OCI-LY7 (cell line): ENCODE measurements at regions not wholly inside any gene's neighbourhood (a gene's known extent, or its start where the extent isn't known, plus 50 kb on each side); places are given as distances from the start of the nearest gene placed in this dataset.

Source experiments
- BruUV-seq: library from RNA; stranded (reverse); fragments of 400-500 nt; replicated peaks from 2 replicates; lab custom pipeline; 2021; lab: Mats Ljungman, UMichigan
- CTCF ChIA-PET: fragments of 300-600 bp; sonication (Branson Sonifier 250); formaldehyde crosslinking; loops from one replicate; lab custom pipeline; 2022; ENCODE audit warnings: antibody characterized with exemption; ENCODE audit not compliant: unreplicated experiment; lab: Charles Lee
- POLR2A ChIA-PET: fragments of 300-600 bp; sonication (Branson Sonifier 250); formaldehyde crosslinking; loops from one replicate; lab custom pipeline; 2022; ENCODE audit warnings: antibody characterized with exemption; lab: Charles Lee
- DNase-seq: peaks from one replicate; pipeline ENCODE4 v3.0.0-alpha.2; 2015; ENCODE audit warnings: low spot score
- H2AFZ ChIP-seq: fragments of 200-600 bp; sonication (generic), shearing (Covaris generic); 2 replicates; pipeline ENCODE4 v1.6.1; 2014; ENCODE audit warnings: mild to moderate bottlenecking, antibody characterized with exemption, low read length, moderate library complexity
- H3K27ac ChIP-seq: fragments of 200-600 bp; sonication (generic); 2 replicates; pipeline ENCODE4 v1.5.1; 2014; ENCODE audit warnings: mixed run types, low read depth, mild to moderate bottlenecking, moderate library complexity, low read length, inconsistent platforms; ENCODE audit not compliant: poor library complexity, severe bottlenecking
- H3K36me3 ChIP-seq: fragments of 200-600 bp; sonication (generic); 2 replicates; pipeline ENCODE4 v1.6.1; 2014; ENCODE audit warnings: mild to moderate bottlenecking, antibody characterized with exemption, low read length, moderate library complexity, mixed read lengths; ENCODE audit not compliant: insufficient read depth
- H3K4me1 ChIP-seq: fragments of 200-600 bp; sonication (generic); 2 replicates; pipeline ENCODE4 v1.5.1; 2014; ENCODE audit warnings: mild to moderate bottlenecking, low read length; ENCODE audit not compliant: insufficient read depth, poor library complexity, severe bottlenecking
- H3K4me2 ChIP-seq: fragments of 200-600 bp; sonication (generic); 2 replicates; pipeline ENCODE4 v1.6.1; 2014; ENCODE audit warnings: mild to moderate bottlenecking, low read length
- H3K4me3 ChIP-seq: fragments of 200-600 bp; sonication (generic); 2 replicates; pipeline ENCODE4 v1.5.1; 2014; ENCODE audit warnings: mild to moderate bottlenecking, low read depth, low read length; ENCODE audit not compliant: poor library complexity, severe bottlenecking
- H3K79me2 ChIP-seq: fragments of 200-600 bp; sonication (generic); 2 replicates; pipeline ENCODE4 v1.6.1; 2016; ENCODE audit warnings: low read depth, mild to moderate bottlenecking, low read length, moderate library complexity, mixed read lengths; ENCODE audit not compliant: insufficient read depth
- H3K9me2 ChIP-seq: fragments of 200-600 bp; sonication (generic); 2 replicates; pipeline ENCODE4 v1.6.1; 2016; ENCODE audit warnings: mild to moderate bottlenecking, low read length, mixed read lengths; ENCODE audit not compliant: insufficient read depth
- H3K9me3 ChIP-seq: fragments of 200-600 bp; sonication (generic); 2 replicates; pipeline ENCODE4 v1.6.1; 2014; ENCODE audit warnings: mild to moderate bottlenecking, mixed run types, low read length, mixed read lengths
- H4K20me1 ChIP-seq: fragments of 200-600 bp; sonication (generic); 2 replicates; pipeline ENCODE4 v1.6.1; 2014; ENCODE audit warnings: mild to moderate bottlenecking, antibody characterized with exemption, low read length, moderate library complexity, mixed read lengths; ENCODE audit not compliant: insufficient read depth
- CTCF ChIP-seq: fragments of 200-600 bp; sonication (generic); conservative IDR thresholded peaks from 2 replicates; pipeline ENCODE4 v1.5.1; 2014; ENCODE audit warnings: mild to moderate bottlenecking, antibody characterized with exemption, low read length, moderate library complexity, mixed read lengths
- EZH2phosphoT487 ChIP-seq: fragments of 200-600 bp; sonication (generic); IDR thresholded peaks from 2 replicates; pipeline ENCODE4 v1.6.1; 2018; ENCODE audit warnings: low read depth, borderline replicate concordance, mild to moderate bottlenecking, mixed run types, antibody characterized with exemption, low read length, moderate library complexity, mixed read lengths
- intact Hi-C: fragments of 100-400 bp; cut with micrococcal nuclease; formaldehyde crosslinking; loops from one replicate; pipeline ENCODE4 v1.10.0; 2022; ENCODE audit not compliant: unreplicated experiment

- no peaks in the 10 kb centered on the region for H4K20me1 ChIP-seq
- H3K36me3 ChIP-seq = no peaks in the 10 kb centered on the region
- H2AFZ ChIP-seq = no peak overlapping the region
- H3K4me1 ChIP-seq = no peaks in the 10 kb centered on the region
- H3K9me2 ChIP-seq = no peaks in the 10 kb centered on the region
- no peak for TF ChIP-seq EZH2phosphoT487
- TF ChIP-seq CTCF = no peak
- CTCF ChIA-PET = no interaction called here
- H3K4me3 ChIP-seq = no peak overlapping the region
- no peaks in the 10 kb centered on the region for H3K9me3 ChIP-seq
- no peak overlapping the region for H3K27ac ChIP-seq
- H3K4me2 ChIP-seq = no peak overlapping the region
- intact Hi-C loops = no loop called here
- no TSS peak for BruUV-seq
- POLR2A ChIA-PET = no interaction called here
- no peak for DNase-seq
- H3K79me2 ChIP-seq = no peaks in the 10 kb centered on the region
Measured at GRCh38 chr2:129276978-129277584, 702.4 kb upstream of the RAB6C start.

GRCh38 chr2:129277585-129277981 is 701.9 kb upstream of the RAB6C start:
- POLR2A ChIA-PET = no interaction called here
- TF ChIP-seq CTCF (no peak), EZH2phosphoT487 (no peak)
- H3K79me2 ChIP-seq = no peaks in the 10 kb centered on the region

GRCh38 chr2:129281791-129282530 is 697.5 kb upstream of the RAB6C start:
- POLR2A ChIA-PET = no interaction called here
- intact Hi-C loops = no loop called here
- H3K9me2 ChIP-seq = no peaks in the 10 kb centered on the region
- DNase-seq = no peak
- H2AFZ ChIP-seq = no peak overlapping the region
- H3K4me3 ChIP-seq = no peak overlapping the region
- no TSS peak for BruUV-seq
- no peaks in the 10 kb centered on the region for H3K4me1 ChIP-seq
- no peaks in the 10 kb centered on the region for H3K79me2 ChIP-seq
- H3K36me3 ChIP-seq = no peaks in the 10 kb centered on the region
- no peak for TF ChIP-seq EZH2phosphoT487
- TF ChIP-seq CTCF = no peak
- no peak overlapping the region for H3K4me2 ChIP-seq
- no peaks in the 10 kb centered on the region for H4K20me1 ChIP-seq
- CTCF ChIA-PET = no interaction called here
- H3K9me3 ChIP-seq = no peaks in the 10 kb centered on the region
- no peak overlapping the region for H3K27ac ChIP-seq

More at GRCh38 chr2:129277585-129277981, 701.9 kb upstream of the RAB6C start:
- Histone ChIP-seq H3K9me2 (no peaks in the 10 kb centered on the region), H3K36me3 (no peaks in the 10 kb centered on the region), H3K9me3 (no peaks in the 10 kb centered on the region), H4K20me1 (no peaks in the 10 kb centered on the region), H3K4me2 (no peak overlapping the region), H3K4me1 (no peaks in the 10 kb centered on the region), H3K4me3 (no peak overlapping the region), H3K27ac (no peak overlapping the region), H2AFZ (no peak overlapping the region)
- BruUV-seq = no TSS peak
- intact Hi-C loops = no loop called here
- CTCF ChIA-PET = no interaction called here
- no peak for DNase-seq
